ENCODE measurements at regions not wholly inside any gene's neighbourhood (a gene's known extent, or its start where the extent isn't known, plus 50 kb on each side); places are given as distances from the start of the nearest gene placed in this dataset.
A peak's percentile ranks its signal among the peaks of the same experiment; 100 is the strongest.
"Not testable (repeated sequence)": the region's sequence is repeated elsewhere in the genome, so short reads cannot be mapped to it uniquely, and the experiment has no call there.

DNA sequence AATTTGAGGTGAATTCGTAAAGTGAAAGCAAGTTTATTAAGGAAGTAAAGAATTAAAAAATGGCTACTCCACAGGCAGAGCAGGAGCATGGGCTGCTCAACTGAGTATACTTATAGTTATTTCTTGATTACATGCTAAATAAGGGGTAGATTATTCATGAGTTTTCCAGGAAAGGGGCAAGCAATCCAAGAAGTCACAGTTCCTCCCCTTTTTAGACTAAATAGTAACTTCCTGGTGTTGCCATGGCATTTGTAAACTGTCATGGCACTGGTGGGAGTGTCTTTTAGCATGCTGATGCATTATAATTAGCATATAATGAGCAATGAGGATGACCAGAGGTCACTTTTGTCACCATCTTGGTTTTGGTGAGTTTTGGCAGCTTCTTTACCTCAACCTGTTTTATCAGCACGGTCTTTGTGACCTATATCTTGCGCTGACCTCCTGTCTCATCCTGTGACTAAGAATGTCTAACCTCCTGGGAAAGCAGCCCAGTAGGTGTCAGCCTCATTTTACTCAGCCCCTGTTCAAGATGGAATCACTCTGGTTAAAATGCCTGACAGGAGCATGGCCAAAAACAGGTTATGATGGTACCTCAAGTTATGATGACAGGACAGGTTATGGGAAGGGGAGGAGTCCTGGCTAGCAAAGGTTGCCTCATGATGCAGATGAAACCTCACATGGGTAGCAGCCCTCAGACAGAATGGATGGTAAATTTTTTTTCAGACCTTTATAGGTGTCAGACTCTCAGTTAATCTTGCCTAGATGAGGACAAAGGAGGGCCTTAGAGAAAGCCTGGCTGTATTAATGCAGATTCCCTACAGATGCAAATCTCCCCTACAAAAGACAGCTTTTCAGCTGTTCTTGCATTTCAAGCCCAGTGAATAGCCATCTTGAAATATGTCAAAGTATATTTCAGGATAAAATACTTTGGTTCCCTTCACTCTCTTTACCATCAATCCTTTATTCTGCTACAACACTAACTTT, 49.7 kb downstream of the SIPA1L2 start:
- DNase-seq = no peak

DNA sequence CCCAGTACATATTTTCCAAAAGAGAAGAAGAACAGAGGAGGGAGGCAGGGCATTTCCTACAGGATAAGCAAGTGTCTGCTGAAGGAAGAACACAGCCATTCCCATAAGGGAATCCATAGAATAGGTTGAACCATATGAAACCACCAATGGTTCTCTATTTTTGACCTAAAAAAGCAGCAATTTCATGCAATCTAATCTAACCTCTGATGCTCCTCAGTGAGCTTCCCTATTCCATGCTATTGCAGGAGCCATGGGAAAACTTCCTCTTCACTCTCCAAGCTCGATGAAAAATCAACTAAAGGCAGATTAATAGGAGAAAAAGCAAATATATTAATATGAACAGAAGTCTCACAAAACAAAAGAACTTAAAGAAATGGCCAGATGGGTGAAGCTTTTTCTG, 50.5 kb downstream of the SIPA1L2 start:
- DNase-seq = peak; percentile 5 to 62 (median 52)

DNA sequence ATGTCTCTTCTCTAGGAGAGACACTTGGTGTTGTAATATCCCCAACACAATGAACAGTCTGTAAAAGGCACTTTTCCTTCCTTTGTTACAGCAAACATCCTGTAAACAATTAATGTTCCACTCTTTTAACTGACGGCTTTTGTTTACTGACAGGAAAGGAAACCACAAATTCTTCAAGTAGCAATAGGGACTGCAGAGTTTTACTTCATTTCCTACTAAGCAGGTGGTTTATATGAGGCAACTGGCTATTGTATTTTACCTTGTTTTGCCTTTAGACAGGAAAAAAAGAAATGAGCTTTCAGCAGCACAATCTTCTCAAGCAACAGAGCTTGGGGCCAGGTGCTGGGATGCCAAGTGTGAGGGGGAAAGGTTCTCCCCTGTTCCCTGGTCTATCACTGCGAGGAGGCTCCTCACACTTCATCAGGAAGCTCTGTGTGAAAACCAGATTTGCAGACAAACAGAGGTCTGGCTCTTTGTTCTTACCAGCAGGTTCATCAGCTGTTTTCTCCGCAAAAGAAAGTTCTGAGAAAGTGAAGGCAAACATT, 51.2 kb downstream of the SIPA1L2 start:
- peak in 2 of 4 experiments; percentile 23 to 38 for DNase-seq

DNA sequence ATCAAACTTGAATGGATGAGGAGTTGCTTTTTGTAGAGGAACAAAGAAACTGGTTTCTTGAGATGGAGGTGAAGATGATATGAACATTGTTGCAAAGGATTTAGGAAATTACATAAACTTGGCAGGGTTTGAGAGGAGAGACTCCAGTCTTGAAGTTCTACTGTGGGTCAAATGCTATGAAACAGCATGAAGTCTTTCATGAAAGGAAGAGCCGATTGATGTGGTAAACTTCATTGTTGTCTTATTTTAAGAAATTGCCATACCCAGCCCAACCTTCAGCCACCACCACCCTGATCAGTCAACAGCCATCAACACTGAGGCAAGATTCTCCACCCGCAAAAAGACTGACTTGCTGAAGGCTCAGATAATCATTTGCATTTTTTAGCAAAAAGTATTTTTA, 52.2 kb downstream of the SIPA1L2 start:
- no peak for DNase-seq

DNA sequence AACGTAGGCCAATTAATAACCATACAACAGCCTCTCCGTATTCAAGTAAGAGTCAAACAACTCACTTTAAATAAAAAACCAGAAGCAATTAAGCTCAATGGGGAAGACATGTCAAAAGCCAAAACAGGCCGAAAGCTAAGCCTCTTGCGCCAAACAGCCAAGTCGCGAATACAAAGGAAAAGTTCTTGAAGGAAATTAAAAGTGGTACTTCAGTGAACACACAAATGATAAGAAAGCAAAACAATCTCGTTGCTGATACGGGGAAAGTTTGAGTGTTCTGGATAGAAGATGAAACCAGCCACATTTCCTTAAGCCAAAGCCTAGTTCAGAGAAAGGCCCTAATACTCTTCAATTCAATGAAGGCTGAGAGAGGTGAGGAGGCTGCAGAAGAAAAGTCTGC, 53.4 kb downstream of the SIPA1L2 start:
- no peak for DNase-seq

DNA sequence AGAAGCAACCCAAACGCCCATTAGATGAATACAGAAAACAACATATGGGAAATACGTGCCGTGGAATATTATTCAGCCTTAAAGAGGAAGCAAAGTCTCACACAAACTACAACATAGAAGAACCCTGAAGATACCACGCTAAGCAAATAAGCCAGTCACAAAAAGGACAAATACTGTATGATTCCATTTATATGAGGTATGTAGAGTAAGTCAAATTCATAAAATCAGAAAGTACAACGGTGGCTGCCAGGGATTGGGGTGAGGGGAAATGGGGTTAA, 54.2 kb downstream of the SIPA1L2 start:
- DNase-seq = no peak

DNA sequence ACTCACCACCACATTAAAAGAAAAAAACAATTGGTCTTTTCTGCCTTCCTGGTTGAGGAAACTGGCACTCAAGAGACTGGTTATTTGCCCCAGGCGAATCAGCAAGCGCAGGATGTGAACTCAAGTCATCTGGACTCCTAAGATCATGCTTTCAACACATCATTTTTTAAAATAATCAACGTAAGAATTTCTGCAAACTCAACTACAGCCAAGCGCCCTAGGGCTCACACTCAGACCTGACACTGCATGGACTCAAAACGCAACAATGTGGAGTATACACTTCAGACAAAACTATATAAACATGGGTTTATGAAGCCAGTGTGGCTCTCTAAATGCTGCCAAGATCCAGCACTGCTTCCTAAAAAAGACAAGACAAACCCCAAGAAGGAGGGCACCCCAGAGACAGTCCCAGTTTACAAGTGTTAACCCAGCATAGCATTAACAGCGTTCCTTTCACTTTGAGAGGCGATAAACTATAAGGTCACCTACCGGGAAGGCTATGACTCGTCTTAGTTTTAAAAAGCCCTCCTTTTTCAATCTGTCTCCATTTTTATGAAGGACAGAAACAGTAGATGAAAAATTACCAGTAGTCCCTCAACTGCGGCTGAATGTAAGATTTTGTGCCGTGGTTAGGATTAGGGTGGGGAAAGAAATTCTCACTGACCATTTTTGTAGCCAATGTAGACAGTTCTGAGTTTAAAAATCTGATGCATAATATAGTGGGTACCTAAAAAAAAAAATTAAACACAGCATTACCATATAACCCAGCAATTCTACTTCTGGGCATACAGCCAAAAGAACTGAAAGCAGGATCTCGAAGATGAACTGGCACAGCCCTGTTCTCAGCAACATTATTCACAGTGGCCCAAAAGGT, 54.8 kb downstream of the SIPA1L2 start:
- peak in 2 of 4 experiments; percentile 24 to 30 for DNase-seq

DNA sequence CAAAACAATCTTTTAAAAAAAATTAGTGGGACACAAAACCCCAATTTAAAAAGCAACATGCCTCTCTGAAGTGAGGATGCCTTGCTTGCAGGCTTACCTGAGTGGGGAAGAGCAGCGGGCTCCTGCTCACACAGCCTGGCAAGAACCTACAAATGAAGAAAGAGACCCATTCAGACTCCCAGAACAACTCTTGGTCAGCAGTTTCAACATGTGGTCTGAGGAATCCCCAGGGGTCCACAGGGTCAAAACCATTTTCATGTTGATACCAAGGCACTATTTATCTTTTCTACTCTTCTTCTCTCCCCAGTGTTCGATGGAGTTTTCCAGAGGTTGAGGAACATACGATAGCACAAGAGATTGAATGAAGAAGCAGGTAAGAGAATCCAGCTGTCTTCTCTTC, 55.9 kb downstream of the SIPA1L2 start:
- DNase-seq = no peak

DNA sequence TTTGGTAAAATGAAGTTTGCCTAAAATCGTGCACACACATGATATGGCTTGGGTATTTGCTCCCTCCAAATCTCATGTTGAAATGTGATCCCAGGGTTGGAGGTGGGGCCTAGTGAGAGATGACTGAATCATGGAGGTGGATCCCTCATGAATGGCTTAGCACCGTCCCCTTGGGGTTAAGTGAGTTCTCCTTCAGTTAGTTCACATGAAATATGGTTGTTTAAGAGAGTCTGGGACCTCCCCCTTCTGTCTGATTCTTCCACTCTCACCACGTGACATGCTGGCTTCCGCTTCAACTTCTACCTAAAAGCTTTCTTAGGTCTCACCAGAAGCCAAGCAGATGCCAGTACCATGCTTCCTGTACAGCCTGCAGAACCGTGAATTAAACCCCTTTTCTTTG, 58.4 kb downstream of the SIPA1L2 start:
- no peak for DNase-seq

DNA sequence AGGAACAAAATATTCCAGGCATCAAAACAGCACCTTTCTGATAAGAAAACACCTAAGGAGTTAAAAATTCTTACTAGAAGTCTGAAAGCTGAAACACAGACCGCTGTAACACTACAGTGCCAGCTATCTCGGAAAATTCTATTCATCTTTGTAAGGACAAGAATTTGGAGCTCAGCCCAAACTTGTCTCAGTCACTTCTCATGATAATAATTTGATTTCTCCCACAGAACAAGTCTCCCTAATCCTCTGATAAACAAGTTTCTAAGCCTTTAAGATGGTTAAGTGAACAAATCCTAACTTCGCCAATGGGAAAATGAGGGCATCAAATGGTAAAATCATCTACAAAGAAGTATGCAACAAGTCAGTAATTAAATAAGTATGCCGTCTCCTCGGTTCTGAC, 59.9 kb downstream of the SIPA1L2 start:
- DNase-seq = no peak

DNA sequence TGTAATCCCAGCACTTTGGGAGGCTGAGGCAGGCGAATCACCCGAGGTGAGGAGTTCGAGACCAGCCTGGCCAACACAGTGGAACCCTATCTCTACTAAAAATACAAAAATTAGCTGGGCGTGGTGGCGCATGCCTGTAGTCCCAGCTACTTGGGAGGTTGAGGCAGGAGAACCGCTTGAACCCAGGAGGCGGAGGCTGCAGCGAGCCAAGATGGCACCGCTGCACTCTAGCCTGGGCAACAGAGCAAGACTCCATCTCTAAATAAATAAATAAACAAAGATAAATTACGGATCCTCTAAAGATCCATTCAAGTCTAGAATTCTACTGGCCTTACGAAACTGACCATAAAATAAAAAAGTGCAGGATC, 60.4 kb downstream of the SIPA1L2 start:
- DNase-seq = not testable (repeated sequence)

DNA sequence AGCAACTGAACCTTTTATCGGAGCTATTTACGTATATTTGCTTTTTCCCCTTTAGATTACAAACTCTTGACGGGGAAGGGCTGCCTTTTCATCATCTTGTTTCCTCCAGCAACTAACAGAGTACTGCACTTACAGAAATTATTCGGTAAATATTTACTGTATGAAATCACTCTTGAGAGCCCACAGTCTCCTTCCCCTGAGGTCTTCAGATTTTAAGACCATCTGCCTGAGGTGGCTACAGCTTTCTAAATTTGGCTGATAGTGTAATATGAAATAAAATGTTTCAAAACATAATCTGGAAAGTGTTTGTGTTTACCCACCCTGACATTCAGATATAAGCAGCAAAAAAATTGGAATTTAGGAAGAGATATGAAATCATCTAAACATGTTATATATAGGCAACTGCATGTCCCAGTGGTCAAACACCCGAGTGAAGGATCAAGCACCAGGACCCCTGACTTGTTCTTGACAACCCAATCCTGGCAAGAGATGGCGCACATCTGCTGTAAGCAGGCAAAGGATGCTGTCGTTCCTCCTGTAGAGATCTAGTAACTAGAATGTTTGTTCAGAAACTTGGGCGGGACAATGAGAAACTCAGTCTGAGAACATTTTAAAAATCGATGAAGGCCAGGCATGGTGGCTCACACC, 60.9 kb downstream of the SIPA1L2 start:
- DNase-seq = no peak

DNA sequence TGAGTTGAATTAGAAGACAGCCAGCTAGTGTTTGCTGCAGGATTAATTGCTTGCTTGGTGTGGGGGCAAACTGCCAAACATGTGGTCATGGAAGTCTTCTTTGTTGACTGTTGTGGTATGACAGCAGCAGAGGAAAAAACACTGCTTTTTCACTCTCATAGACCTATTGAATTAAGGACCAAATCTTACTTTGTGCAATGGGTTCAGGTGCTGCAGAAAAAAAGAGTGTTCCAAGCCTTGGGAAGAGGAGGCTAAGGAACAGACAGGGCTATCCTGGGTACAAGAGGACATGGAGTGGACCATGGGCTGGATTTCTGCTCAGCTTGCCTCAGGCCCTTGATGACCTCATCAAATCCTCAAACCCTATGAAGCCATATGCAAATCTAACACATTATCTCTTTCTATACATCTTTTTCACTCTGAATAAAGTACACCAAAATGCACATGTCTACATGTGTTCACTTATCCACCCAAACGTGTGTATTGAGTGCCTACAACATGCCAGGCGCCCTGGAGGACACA, 61.5 kb downstream of the SIPA1L2 start:
- no peak for DNase-seq

DNA sequence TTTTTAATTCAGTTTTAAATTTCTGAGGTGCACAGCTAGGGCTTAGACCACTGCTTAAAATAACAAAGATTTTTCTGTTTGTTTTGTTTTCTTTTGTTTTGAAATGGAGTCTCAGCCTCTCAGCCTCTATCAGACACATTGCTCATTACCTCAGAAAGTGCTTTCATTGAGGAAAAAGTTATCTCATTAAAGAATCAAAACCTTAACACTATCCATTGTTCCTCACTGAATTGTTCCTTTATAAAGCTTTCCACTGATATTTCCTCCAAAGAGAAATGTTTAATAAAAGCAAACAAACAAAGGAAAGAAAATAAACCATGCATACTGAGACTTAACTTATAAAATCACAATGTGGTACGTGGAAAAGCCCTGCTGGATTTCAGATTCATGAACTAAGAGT, 63.8 kb downstream of the SIPA1L2 start:
- DNase-seq = no peak

DNA sequence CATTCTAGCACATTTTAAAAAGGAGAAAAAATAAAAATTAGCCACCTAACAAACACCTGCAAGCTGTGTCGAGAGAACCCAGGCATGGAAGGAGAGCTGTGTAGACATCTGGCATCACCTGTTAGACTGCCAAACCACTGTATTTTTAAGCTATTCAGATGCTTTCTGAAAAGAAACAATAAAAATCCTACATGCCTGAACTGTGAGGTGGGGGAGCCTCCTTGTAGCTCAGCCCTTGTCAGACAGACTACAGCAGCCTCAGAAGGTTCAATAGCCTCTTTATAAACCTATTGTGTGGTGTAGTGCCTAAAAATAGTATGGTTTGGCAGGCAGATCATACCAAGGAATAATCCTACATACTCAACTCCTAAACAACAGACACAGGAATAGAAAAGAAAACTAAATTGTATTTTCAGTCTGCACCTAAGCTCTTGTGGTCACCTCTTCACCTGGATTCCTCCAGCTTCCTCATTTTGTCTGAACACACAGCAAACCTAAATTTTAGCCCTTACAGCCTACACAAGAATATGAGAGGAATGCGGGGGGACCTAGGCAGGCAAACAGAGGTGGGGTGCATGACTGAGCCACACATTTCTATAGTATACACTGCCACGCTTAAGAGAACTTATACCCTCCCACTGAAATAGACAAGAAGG, 67.0 kb downstream of the SIPA1L2 start:
- DNase-seq = no peak

DNA sequence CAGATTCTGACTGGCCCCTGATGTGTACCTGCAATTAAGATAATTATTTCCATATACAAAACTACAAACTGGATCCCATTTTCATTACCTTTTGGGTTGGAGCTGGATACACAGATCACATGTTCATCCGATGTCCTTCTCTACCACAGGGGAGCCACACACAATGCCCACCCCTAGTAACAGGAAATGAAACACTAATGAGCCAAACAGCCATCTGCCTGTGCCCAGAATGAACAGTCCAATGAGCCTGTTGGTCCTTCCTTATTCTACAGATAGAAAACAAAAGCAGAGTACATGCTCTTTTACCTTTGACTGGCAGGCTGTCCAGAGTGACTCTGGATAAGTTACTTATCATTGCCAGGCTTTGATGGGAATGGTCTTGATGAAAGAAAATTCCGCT, 68.6 kb downstream of the SIPA1L2 start:
- no peak for DNase-seq

DNA sequence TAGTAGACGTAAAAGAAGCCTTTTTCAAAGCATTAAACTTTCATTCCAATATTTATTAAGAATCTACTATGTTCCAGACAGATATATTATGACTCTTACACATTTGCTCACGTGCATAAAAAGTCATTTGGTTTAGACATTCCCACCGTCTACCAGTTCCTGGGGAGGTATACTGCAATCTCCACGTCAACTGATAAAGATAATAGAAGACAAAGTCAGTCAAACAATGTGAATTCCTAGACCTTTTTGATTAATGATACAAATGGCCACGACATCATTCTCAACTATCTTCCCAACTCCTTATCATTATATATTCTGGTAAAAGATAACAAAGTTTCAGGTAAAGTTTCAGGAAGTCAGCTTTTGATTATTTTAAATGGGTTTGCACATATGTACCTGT, 69.0 kb downstream of the SIPA1L2 start:
- DNase-seq = no peak

DNA sequence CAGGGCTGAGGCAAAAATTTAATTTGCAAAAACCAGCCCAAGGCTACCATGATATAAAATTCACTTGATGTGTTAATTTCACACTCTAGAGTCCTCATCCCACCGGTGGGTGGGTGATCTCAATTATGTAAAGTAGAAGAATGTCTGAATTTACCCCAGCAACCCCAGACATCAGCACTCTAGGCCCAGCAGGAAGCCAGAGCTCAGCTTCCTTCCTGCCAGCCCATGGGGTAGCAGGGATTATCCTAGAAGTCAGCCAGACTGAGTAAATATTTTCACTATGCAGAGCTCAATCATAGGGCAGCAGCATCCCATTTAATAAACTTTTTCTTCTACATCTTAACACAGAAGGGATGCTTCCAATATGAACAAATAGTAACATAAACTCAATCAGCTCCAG, 71.0 kb downstream of the SIPA1L2 start:
- no peak for DNase-seq

DNA sequence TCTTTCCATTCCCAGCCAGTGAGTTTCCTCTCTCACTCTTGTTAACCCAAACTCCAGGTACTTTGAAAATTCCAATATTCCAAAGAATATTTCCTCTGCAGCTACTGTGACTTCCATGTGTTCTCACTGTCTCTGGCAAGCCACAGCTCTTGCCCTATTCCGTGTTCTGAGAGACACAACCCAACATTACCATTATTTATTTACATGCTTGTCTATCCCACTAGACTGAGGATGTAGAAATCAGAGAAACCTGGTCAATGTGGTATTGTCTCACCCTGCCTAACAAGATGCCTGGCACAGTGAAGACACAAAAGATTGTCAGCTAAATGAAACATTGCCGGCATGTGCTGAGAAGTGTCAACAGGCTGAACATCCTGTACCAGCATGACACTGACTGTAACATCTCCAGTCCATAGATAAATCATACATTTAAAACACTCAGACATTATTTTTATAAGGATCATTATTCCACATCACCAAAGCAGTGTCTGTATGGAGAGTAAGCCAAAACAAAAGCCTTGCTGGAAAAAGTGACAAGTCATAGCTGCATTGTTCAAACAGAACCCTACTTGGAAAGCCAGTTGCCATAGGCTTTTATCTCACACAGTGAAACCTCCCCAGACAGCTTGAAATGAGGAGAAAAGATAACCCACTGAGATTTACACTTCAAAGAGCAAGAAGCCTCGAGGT, 72.3 kb downstream of the SIPA1L2 start:
- no peak for DNase-seq

DNA sequence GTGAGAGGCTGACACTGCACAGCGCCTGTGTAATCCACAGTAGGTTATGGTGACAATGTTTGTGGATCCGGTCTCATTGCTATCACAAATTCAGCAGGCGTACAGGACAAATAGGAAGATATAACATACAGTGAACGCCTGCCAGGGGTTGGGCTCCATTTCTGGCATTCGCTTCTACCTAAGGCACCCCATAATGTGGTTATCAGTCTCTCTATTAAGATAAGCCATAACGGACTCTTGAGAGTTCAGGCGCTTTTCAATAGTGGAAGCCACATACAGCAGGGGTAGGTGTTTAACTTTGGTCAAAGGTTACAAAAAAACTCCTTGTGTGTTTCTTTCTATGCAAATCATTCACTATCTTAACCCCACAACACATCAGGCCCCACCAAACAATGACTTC, 72.8 kb downstream of the SIPA1L2 start:
- DNase-seq = no peak

DNA sequence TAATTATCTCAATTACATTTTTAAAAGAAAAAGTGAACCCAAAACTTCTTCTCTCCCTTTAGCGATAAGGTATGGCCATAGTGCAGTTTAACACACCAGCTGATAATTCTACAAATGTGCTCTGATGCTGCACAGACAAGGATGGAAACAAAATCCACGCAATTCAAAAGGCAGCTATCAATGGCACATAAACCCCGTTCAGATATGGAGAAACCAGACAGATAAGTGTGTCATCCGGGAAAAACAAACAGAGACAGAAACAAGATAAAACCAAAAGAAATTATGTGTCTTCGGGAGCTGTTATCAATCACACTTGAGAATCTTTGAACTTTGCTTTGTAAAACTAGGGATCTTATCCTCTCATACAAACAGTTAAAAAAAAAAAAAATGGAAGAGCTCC, 73.6 kb downstream of the SIPA1L2 start:
- DNase-seq = no peak
